PFSK-1 (cell line): ENCODE measurements at regions not wholly inside any gene's neighbourhood (a gene's known extent, or its start where the extent isn't known, plus 50 kb on each side); places are given as distances from the start of the nearest gene placed in this dataset.

Experiments
- FOXP2 ChIP-seq: optimal IDR thresholded peaks from 2 replicates; pipeline ENCODE3; 2011; ENCODE audit warnings: borderline replicate concordance, control low read depth, inconsistent platforms; ENCODE audit not compliant: insufficient read depth; ENCODE audit errors: extremely low read length, extremely low read depth
- POLR2AphosphoS5 ChIP-seq: IDR thresholded peaks from 2 replicates; pipeline ENCODE4 v1.6.1; 2012; ENCODE audit warnings: low read depth, mild to moderate bottlenecking, control low read depth, low read length, moderate library complexity
- REST ChIP-seq, 2 experiments: IDR thresholded peaks; 2 replicates each; pipeline versions ENCODE4 v1.6.1 to v1.8.0; 2011 to 2012; ENCODE audit warnings: low read depth in 2 of 2, low read length in 2 of 2, control low read depth in 1 of 2, inconsistent platforms in 1 of 2, mild to moderate bottlenecking in 1 of 2, moderate library complexity in 1 of 2; ENCODE audit not compliant: insufficient read depth in 1 of 2
- SIN3A ChIP-seq: IDR thresholded peaks from 2 replicates; pipeline ENCODE4 v1.6.1; 2012; ENCODE audit warnings: mild to moderate bottlenecking, low read length, moderate library complexity, borderline replicate concordance; ENCODE audit not compliant: insufficient read depth
- TAF1 ChIP-seq: IDR thresholded peaks from 2 replicates; pipeline ENCODE4 v1.6.1; 2012; ENCODE audit warnings: low read length, control low read depth, borderline replicate concordance; ENCODE audit not compliant: insufficient read depth

- no peak for TF ChIP-seq REST (IDR thresholded peaks at IDR 0.05; ENCODE audit: insufficient read depth in 1 of 2, low read depth in 2 of 2, low read length in 2 of 2)
- no peak for TF ChIP-seq TAF1
- TF ChIP-seq POLR2AphosphoS5: no peak
- no peak for TF ChIP-seq SIN3A
- TF ChIP-seq FOXP2: no peak
Observed at GRCh38 chr3:104546301-104546700, 820.4 kb upstream of the ALCAM start.
